Stimulated activated CD4-positive, alpha-beta T cell treated with anti-CD3 and anti-CD28 coated beads, TNF-alpha, amount 100 ng/mL, for 1 hour (primary cell): ENCODE measurements at regions not wholly inside any gene's neighbourhood (a gene's known extent, or its start where the extent isn't known, plus 50 kb on each side); places are given as distances from the start of the nearest gene placed in this dataset.

Experiments used
- DNase-seq, 3 donors: peaks; one replicate each; pipeline ENCODE4 v3.0.0-alpha.2; 2020; ENCODE audit warnings: low read depth in 3 of 3, low spot score in 1 of 3

- DNase-seq, result no peak
Observed at GRCh38 chr2:240225660-240226475, 85.4 kb upstream of the OTOS start.

- DNase-seq, result no peak
Observed at GRCh38 chr2:240226672-240227537, 86.4 kb upstream of the OTOS start.

GRCh38 chr2:240227538-240228428, 87.3 kb upstream of the OTOS start:
- DNase-seq, result no peak

- no peak for DNase-seq
Observed at GRCh38 chr2:240229005-240229404, 88.5 kb upstream of the OTOS start.

GRCh38 chr2:240229603-240230235, 89.3 kb upstream of the OTOS start:
- no peak for DNase-seq

- no peak for DNase-seq
Observed at GRCh38 chr2:240230291-240230931, 90.0 kb upstream of the OTOS start.

- DNase-seq, result no peak
Observed at GRCh38 chr2:240231838-240232244, 91.4 kb upstream of the OTOS start.

GRCh38 chr2:240232264-240232915, 91.9 kb upstream of the OTOS start:
- DNase-seq, result no peak

GRCh38 chr2:240232961-240233884, 92.8 kb upstream of the OTOS start:
- peak; percentile 22 to 53 (median 40) for DNase-seq

GRCh38 chr2:240233885-240234502, 93.5 kb upstream of the OTOS start:
- no peak for DNase-seq

- no peak for DNase-seq
Observed at GRCh38 chr2:240234503-240234951, 94.1 kb upstream of the OTOS start.

- DNase-seq, result no peak
Observed at GRCh38 chr2:240235149-240235803, 94.8 kb upstream of the OTOS start.

GRCh38 chr2:240235811-240236210, 95.4 kb upstream of the OTOS start:
- no peak for DNase-seq

GRCh38 chr2:240236217-240237111, 96.0 kb upstream of the OTOS start:
- no peak for DNase-seq

GRCh38 chr2:240237609-240238174, 97.2 kb upstream of the OTOS start:
- no peak for DNase-seq

- no peak for DNase-seq
Observed at GRCh38 chr2:240238201-240238600, 97.7 kb upstream of the OTOS start.
